Activated gamma-delta T cell treated with Interleukin-2 at 50 U/mL for 16 hours (primary cell): ENCODE measurements at regions not wholly inside any gene's neighbourhood (a gene's known extent, or its start where the extent isn't known, plus 50 kb on each side); places are given as distances from the start of the nearest gene placed in this dataset.

Experiments used
- DNase-seq: peaks from one replicate; pipeline ENCODE4 v3.0.0-alpha.2; 2020

DNA sequence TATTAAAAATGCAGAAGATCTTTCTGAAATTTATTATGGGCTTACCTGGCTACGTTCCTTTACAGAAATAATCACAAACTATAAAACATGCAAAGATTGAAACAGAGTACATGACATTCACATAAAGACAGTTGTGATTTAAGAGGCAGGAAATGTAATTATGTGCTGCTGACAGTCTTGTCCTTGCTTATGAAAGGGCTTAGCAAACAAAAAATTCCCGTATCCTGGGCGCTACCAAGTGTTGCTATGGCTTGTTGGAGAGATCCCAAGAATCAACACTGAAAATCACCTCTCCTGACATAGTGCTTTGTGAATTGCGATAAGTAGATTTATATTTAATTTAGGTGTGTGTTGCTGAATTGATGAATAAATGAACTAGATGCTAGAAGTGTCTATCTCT lies 352.5 kb upstream of the C9orf72 start:
- no peak for DNase-seq

DNA sequence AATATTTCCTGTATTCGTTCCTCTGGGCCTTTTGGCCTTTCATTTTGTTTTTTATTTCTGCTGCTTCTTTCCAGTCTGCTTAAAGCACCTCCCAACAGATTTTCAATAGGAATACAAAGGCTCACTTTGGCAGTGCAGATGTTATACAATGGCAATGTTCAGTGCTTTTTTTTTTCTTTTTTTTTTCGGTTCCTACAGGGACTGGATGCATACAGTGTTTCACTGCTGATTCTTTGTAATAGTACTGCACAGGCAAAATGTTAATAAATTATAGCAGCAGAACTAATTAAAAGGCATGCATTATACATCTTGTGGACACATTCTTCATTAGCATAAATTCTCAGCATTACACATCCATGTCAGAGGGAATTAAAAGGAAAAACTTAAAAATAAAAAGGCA lies 356.6 kb upstream of the C9orf72 start:
- DNase-seq = no peak

DNA sequence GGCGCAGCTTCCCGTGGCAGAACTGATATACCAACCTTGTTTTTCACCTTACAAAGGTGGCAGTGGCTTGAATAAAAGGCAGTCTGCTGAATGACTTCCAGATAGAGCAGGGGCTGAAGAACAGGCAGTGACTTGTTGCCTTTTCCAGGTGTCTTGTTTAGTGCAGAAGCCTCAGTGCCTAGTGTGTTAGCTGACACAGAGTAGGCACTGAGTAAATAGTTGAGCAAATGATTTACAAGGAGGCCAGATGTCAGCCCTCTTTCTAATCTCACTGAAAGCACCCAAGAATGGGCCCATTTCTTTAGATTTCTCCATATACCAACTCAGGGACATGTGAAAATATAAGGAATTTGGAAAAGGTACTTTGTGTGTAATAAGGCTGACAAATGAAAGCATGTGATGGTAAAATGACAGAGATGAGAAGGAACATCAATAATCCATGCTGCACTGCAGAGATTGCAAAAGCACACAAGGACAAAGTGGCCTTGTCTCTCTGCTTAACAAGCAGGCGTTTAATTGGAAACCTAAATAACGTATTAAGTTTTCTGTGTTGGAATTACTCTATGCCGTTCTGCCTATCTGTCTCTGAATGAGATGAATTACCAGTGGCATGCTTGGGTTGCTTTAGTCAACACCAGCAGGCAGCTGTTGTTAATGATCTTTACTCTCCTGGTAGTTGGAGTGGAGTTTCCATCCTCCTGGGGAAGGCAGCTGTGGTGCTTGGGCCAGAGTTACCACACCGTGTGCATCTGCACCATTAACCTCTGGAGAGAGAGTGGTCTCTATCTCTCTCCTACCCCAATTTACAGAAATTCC lies 360.1 kb upstream of the C9orf72 start:
- no peak for DNase-seq

DNA sequence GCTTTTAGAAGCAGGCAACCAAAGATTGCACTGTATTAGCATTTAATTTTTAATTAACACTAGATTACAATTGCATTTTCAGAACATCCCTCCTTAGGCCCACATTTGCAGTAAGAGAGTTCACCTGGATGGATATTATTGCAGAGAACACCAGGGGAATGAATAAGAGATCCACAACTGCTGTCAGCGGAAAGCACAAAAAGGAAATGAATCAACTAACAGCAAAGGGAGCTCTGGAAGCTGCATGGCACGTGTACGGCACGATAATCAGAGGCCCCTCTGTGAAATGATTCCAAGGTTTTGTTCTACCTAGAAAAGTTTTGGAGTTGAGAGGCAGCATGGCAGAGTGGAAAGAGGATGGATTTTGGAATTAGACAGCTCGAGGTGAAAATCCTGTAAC lies 361.2 kb upstream of the C9orf72 start:
- DNase-seq = no peak

DNA sequence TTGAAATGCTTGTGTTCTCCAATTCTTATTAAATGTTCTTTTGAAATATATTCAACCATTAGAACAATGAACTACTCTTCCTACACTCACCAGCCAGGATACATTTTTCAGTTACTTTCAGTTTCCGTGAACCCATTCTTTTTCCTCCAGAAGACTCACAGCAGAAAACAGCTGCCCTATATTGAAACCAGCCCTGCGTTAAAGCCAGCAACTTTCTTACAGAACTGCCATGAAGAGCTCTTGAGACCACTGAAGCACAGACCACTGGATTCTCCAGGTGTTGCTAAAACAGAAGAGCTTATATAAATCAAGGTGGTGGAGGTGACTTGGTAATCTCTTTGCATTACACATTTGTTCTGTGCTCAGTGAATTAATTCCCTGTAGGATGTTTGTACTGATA lies 365.9 kb upstream of the C9orf72 start:
- no peak for DNase-seq

DNA sequence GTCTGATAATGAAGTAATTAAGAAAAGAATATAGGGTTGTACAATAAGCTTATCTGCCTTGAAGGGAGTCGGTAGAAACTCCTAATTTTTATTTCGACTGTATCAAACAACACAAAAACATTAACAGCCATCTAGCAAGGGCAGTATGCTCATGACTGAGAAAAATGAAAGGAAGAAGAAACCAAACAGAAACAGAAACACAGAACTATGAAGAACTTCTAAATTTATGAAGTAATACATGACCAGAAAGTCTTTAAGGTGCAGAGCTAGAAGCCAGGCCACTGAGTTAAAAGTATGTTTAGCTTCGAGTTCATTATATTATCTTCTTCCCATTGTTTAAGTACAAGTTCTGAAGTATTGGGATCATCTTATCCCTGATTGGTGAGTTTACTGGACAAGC lies 367.3 kb upstream of the C9orf72 start:
- no peak for DNase-seq

DNA sequence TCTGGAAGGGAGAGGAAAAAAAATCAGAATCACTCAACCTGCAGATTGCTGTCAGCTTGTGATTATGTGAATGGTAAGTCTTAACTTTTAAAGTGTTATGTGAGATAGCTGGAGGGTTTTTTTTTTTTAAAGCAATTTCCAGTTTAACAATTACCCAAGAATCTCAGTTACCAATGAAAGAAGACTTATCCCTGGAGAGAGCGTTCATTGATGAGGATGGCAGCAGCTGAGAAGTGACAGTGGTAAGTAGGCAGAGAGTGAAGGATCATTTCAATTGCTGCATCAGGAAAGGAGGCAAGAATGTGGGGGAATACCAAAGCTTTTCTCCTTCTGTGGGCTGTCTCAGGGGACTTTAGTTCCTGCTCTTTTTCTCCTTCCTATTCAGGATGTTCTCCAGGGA lies 370.2 kb upstream of the C9orf72 start:
- no peak for DNase-seq

DNA sequence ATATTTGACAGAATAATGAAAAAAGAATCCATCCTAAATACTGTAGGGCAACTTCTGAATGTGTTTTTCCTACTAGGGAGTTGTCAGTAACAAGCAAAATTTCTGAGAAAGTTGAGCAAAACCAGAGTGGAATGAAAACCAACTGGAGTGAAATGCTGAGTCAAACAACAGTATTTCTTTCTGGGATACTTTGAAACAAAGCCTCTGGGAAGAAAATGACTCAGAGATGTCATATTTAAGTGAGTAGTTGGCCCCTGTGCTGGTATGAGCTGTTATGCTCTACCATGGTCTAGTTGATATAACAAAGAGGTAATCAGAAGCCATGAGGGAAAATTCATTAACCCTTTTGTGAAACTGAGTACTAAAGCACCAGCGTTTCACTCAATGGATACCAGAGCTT lies 372.1 kb upstream of the C9orf72 start:
- DNase-seq = no peak

DNA sequence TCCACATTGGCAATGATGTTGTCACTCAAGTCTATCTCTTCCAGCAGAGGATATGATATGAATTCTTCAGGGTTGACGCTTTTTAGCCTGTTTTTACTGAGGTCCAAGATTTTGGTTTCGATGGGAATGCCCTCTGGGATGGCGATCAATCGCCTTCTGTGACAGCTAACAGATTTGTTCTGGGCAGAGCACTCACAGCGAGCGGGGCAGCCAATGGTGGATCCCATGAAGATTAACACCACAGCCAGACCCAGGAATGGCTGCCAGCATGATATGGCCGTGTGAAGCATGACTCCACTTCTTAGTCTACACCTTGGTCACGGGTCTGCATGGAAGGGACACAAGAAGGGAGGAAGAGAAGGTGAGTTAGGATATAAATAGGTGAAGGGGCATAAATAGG lies 377.1 kb upstream of the C9orf72 start:
- DNase-seq = no peak

DNA sequence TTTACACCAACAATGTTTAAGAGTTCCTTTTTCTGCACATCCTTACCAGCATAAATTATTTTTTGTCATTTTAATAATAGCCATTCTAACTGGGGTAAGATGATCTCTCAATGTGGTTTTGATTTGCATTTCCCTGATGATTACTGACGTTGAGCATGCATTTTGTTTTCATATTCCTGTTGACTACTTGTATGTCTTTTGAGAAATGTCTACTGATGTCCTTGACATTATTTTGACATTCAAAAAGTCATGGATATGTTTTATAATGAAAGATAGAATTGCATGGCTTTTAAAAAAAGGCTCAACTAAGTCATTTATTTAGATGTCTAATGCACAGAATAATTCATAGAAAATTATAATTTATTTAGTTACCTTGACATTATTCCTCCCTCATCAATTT lies 381.6 kb upstream of the C9orf72 start:
- no peak for DNase-seq

DNA sequence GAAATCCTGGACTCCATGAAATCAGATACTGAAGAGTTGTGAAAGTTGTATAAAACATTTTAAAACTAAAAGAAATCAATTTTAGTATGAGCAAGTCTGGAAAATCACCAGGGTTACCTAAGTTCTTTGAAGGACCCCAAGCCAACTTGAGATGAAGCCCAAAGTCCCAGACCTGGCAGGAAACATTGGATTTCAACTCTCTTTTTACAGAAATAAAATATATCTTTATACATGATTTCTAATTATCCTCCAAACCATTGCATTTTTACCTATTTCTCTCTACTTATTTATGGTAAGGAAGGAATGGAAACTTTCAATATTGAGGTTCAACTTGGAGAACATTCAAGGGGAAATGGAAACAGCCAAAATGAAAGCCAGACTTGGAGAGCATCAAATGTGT lies 390.6 kb upstream of the C9orf72 start:
- DNase-seq = no peak

DNA sequence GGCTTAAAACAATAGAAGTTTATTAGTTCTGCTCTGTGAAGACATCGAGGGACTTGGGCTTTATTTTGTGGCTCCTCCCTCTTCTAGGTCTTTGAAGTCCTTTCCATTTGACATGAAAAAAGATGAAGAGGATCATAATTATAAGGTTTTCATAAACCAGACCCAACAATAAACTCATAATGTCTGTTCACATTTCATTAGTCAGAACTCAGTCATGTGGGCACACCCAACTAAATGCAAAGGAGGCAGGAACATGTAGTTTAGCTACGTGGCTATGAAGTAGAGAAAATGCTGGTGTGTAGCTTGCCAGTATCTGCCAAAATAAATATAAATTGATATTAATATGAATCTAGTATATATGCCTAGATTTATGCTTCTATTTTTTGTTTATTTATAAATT lies 393.9 kb upstream of the C9orf72 start:
- no peak for DNase-seq

DNA sequence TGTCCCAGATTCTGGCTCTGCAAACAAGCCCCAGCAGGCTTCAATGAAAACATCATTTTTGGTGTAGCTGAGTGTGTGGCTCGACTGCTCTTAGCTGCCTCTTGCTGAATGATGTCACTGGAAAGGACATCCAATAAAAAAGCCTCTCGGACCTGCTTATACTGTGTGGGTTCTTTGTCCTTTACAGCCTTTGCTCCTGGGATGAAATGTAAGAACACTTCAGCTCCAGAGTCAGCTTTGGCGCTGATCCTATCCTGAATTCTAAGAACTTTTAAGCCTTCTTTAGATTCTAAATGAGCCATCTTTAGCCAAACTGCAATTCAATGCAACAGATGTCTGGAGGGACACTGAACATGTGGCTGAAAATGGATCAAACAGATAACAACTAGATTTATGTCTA lies 404.6 kb upstream of the C9orf72 start:
- DNase-seq = no peak

DNA sequence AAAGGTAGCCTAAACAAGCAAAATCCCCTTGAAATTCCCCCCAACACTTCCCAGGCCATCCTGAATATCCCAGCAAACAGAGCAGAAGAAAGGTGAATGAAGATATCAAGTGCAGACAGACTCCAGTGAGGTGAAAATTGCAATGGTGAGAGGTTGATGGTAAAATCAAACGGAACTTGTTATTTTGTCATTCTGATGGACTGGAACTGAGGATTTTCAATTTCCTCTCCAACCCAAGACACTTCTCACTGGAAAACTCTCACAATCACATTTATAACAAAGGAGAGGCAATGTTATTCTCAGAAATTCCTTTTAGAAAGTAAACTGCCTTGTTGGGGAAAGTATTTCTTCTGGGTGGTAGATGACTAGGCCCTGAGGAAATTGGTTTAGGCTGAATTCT lies 412.4 kb upstream of the C9orf72 start:
- no peak for DNase-seq

DNA sequence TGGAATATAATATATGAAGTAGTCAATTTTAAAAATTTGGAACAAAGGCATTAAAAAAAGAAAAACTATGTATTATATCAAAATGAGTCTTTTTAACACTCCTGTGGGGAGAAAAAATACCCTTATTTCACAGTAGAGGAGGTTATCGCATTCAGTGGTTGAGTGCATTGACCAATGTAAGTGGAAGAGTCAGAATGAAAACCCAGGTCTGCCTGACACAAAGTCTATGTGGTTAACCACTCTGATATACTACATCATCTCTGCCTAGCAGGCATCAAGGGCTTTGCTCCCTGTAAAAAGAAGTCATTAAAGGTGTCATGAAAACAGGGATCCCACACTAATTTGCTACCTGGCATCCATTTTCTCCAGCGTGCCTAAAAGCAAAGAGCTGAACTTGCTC lies 417.2 kb upstream of the C9orf72 start:
- no peak for DNase-seq

DNA sequence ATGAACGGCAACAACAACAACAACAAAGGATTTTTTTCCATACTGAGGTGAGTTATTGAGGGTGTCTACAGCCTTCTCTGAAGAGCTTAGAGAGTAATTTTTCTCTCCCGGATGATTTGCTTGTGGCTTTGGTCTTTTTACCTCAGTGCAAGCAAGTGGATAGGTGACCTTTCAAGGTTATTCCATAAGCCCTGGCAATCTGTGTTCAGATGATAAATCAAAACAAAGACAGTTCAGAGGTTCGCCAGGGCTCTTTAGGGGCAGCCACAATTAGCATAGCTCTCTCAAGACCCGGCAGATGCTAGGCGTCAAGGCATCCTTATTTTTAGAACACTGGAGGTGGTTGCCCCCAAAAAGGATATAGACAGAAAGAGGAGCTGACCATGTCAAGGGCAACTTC lies 417.9 kb upstream of the C9orf72 start:
- no peak for DNase-seq

DNA sequence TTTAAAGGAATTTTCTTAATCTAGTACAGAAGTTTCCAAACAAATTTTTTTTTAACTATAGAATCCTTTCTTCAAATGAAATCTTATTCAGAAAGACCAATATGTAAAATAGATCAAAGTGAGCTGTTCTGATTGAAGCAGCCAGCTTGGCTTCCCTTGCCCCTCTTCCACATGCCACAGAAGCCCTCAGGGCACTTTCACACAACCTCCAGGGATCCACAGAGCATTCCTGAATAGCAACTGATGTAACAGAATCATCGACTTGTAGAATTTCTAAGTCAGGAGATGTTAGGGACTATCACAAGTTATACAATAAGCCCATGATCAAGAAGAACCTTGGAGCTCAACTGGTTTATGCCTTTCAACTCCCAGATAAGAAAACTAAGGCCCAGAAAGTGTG lies 427.8 kb upstream of the C9orf72 start:
- no peak for DNase-seq

DNA sequence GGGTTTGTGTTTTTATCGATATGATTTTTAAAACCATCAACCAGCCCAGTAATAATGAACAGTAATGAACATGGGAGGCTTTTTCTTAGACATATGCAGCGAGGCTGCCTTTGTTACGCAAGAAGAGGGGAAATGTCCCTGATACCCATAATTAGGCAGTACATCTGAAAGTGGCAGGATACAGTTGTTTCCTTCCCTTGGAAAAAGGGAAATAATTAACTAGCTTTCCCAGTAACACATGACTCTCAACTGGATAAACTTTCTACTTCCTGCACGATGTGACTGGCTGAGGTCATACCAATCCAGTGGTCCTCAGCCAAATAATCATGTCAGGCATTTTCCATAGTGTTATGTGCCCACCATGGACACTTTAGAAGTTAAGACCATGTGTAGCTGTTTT lies 431.6 kb upstream of the C9orf72 start:
- DNase-seq = no peak

DNA sequence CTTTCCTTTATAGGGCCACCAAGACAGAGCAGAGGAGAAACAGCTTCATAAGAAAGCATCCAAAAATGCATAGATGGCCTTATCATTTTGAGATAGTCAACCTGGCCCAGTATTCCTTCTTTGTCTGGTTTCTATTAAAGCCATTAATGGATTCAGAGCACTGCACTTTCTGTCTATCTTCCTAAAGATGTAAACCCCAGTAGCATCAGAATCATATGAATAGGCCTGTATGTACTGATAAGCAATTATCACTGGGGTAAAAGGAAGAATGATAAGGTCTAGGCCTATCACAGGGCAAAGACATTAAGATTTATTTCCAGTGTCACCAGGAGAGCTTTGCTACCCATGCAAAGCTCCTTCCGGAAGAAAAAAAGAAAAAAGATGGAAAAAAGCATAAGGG lies 432.5 kb upstream of the C9orf72 start:
- no peak for DNase-seq

DNA sequence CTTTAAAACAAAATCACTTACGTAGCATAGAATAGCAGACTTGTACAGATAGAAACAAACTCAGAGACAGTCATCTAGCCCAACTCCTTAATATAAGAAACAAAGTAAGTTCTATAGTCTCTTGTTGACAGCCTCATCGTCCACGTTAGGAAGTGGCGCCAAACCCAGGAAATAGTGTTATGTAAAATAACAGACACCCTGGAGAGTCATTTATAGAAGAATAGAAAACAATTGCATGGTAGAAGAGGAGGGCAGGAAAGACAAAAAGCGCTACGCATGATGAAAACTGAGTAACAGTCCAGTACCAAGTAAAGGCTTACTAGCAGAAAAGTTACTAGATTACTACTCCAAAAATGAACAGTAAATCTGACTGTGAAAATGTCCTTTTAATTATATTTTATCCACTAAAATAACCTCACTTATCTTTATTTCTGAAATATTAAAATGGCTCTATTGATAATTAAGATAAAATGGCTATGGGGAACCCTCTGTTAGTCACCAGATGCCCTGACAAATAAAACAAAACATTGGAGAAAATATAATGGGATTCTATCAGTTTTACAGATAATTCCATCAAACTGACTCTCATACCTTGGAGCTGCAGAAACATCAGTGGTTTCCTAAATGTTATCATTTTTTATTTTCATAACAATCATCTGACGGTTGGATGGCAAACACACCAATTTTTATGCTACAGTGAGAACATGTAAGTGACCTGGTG lies 434.0 kb upstream of the C9orf72 start:
- DNase-seq = no peak

DNA sequence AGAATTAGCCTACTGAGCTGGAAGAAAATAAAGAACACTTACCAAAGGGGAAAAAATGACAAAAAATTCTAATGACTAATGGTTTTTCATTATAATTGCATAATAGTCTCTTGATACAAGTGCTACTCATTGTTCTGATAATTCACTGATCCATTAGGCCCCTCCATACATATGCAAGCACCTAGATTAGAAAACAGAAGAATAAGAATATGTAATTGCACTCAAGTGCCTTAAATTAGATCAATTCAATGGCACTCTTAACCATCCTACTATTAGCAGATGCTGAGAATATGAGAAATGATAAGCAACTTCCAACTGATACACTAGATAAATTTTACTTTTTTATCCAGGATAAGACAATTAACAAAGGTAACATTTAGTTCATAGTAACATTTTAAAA lies 440.9 kb upstream of the C9orf72 start:
- no peak for DNase-seq

DNA sequence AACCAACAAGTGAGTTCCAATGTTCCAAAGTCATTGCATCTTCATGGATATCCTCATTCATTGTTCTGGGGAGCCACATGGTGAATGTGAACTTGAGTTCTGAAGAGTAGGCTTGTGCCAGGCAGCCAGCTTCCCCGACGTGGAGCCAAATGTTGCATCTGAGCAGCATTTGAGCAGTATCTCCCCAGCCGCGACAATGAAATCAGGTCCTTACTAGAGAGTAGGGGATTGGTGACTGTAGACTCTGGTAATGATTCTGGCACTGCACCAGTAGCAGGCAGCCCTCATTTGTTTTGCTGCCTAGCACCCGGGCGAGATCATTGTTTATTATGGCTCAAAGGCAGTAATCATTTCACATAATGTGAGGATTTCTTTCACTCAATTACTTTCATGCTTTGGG lies 451.4 kb upstream of the C9orf72 start:
- DNase-seq = no peak

DNA sequence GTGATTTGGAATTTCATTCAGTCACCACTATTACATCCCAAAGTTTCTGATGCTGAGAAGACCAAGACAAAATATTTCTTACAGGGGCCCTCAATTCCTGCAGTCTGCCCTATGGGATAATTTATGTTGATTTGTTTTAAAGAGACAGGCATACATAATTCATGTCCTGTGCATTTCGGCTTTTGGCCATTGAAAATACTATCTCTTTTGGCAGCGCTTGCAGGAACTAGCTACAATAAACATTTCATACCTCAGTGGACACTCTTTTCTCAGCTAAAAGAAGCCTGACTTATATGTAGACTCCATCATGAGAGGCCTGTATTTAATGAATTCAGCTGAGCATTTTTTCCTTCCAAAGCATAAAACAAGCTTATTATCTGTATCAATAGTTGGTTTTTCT lies 451.9 kb upstream of the C9orf72 start:
- no peak for DNase-seq

DNA sequence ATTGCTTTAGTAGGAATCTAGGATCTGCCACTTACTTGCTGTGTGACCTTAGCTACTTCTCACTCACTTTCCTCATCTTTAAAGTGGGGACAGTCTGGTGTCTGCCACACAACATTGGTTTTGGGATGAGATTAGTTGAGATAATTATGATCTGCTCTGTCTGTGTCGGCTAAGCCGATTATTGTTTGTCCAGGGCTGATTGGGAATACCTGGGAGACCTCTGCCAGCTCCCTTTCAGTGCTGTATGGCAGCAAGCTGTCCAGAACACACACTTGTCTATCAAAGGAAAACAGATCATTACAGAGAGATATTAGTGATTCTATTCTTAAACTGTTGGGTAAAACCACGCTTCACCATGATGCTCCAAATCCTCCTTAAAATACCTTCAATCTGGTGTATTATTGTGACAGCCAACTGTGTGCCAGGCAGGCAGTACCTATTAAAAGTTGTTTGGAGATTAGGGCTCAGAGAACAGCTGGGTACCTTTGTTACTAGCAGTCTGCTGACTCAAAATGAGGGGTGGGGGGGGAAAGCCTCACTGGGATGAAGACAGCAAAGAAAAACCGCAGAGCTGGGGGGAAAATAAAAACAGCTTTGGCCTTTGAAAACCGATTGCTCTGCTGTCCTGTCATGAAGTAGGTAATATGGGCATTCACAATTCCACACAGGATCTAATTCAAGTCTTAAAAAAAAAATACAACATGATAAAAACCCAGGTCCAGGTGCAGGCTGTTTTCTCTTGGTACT lies 458.4 kb upstream of the C9orf72 start:
- no peak for DNase-seq
